SU-DHL-6 (cell line): ENCODE measurements at regions not wholly inside any gene's neighbourhood (a gene's known extent, or its start where the extent isn't known, plus 50 kb on each side); places are given as distances from the start of the nearest gene placed in this dataset.

Experiments
- CTCF ChIP-seq: fragments of 200-600 bp; sonication (generic); IDR thresholded peaks from one replicate; pipeline ENCODE4 v1.5.1; 2017; ENCODE audit warnings: antibody characterized with exemption, mild to moderate bottlenecking, low read length, moderate library complexity; ENCODE audit not compliant: insufficient read depth, poor library complexity, severe bottlenecking
- EZH2phosphoT487 ChIP-seq: fragments of 200-600 bp; sonication (generic), shearing (Covaris generic); conservative IDR thresholded peaks from 2 replicates; pipeline ENCODE4 v1.6.1; 2018; ENCODE audit warnings: mild to moderate bottlenecking, antibody characterized with exemption, low read length, moderate library complexity, mixed read lengths

- TF ChIP-seq CTCF (no peak), EZH2phosphoT487 (no peak)
Measured at GRCh38 chr5:38752012-38752536, 93.7 kb upstream of the OSMR start.
